Urothelium cell line (cell line): ENCODE measurements at regions not wholly inside any gene's neighbourhood (a gene's known extent, or its start where the extent isn't known, plus 50 kb on each side); places are given as distances from the start of the nearest gene placed in this dataset.

Source experiments
- DNase-seq: peaks from one replicate; pipeline ENCODE4 v3.0.0; 2011; ENCODE audit warnings: low spot score, mixed read lengths
- FAIRE-seq: peaks from 2 replicates; lab custom pipeline; 2011; peaks lifted over from hg19 to GRCh38; lab: Jason Lieb, UNC

- no peak for DNase-seq
- no peak for FAIRE-seq
Observed at GRCh38 chr4:181420950-181421349, 822.3 kb upstream of the TENM3 start.

- no peak for DNase-seq
- FAIRE-seq: no peak
Observed at GRCh38 chr4:181424362-181425016, 818.7 kb upstream of the TENM3 start.

GRCh38 chr4:181427076-181427475, 816.1 kb upstream of the TENM3 start:
- DNase-seq (no peak), FAIRE-seq (no peak)

- FAIRE-seq (no peak), DNase-seq (no peak)
Observed at GRCh38 chr4:181431006-181431405, 812.2 kb upstream of the TENM3 start.

- FAIRE-seq: no peak
- no peak for DNase-seq
Observed at GRCh38 chr4:181431661-181432060, 811.5 kb upstream of the TENM3 start.

- FAIRE-seq: no peak
- no peak for DNase-seq
Observed at GRCh38 chr4:181432335-181432734, 810.9 kb upstream of the TENM3 start.

GRCh38 chr4:181437895-181438294, 805.3 kb upstream of the TENM3 start:
- FAIRE-seq: no peak
- no peak for DNase-seq

- FAIRE-seq (no peak), DNase-seq (no peak)
Observed at GRCh38 chr4:181438641-181439040, 804.6 kb upstream of the TENM3 start.

- DNase-seq (no peak), FAIRE-seq (no peak)
Observed at GRCh38 chr4:181443021-181443420, 800.2 kb upstream of the TENM3 start.

- DNase-seq: no peak
- no peak for FAIRE-seq
Observed at GRCh38 chr4:181465826-181466225, 777.4 kb upstream of the TENM3 start.

- DNase-seq (no peak), FAIRE-seq (no peak)
Observed at GRCh38 chr4:181468451-181468850, 774.8 kb upstream of the TENM3 start.

GRCh38 chr4:181470306-181470705, 772.9 kb upstream of the TENM3 start:
- FAIRE-seq: no peak
- no peak for DNase-seq

GRCh38 chr4:181475359-181475758, 767.8 kb upstream of the TENM3 start:
- DNase-seq (no peak), FAIRE-seq (no peak)

GRCh38 chr4:181475781-181476507, 767.3 kb upstream of the TENM3 start:
- FAIRE-seq (no peak), DNase-seq (no peak)

- FAIRE-seq (no peak), DNase-seq (no peak)
Observed at GRCh38 chr4:181476508-181476890, 766.7 kb upstream of the TENM3 start.

GRCh38 chr4:181477591-181477990, 765.6 kb upstream of the TENM3 start:
- FAIRE-seq (no peak), DNase-seq (no peak)

- DNase-seq: no peak
- FAIRE-seq: no peak
Observed at GRCh38 chr4:181478656-181479055, 764.5 kb upstream of the TENM3 start.

- DNase-seq: no peak
- no peak for FAIRE-seq
Observed at GRCh38 chr4:181479141-181479540, 764.1 kb upstream of the TENM3 start.

- FAIRE-seq (no peak), DNase-seq (no peak)
Observed at GRCh38 chr4:181484396-181484795, 758.8 kb upstream of the TENM3 start.

- no peak for FAIRE-seq
- DNase-seq: no peak
Observed at GRCh38 chr4:181488926-181489325, 754.3 kb upstream of the TENM3 start.

GRCh38 chr4:181498148-181498547, 745.1 kb upstream of the TENM3 start:
- DNase-seq (no peak), FAIRE-seq (no peak)

- FAIRE-seq (no peak), DNase-seq (no peak)
Observed at GRCh38 chr4:181502611-181503010, 740.6 kb upstream of the TENM3 start.
